Activated naive CD4-positive, alpha-beta T cell treated with anti-CD3 and anti-CD28 coated beads for 36 hours (primary cell): ENCODE measurements at regions not wholly inside any gene's neighbourhood (a gene's known extent, or its start where the extent isn't known, plus 50 kb on each side); places are given as distances from the start of the nearest gene placed in this dataset.

Experiments
- CTCF ChIA-PET: fragments of 350-600 bp; sonication (Branson Sonifier 250); formaldehyde crosslinking; loops from one replicate; lab custom pipeline; 2021; ENCODE audit warnings: antibody characterized with exemption; lab: Charles Lee
- DNase-seq: peaks from one replicate; pipeline ENCODE4 v3.0.0-alpha.2; 2020
- H3K27ac Mint-ChIP-seq: one replicate; pipeline ENCODE4 v1.8.0; 2021; ENCODE audit warnings: mild to moderate bottlenecking, mixed read lengths
- H3K27me3 Mint-ChIP-seq: one replicate; pipeline ENCODE4 v1.8.0; 2021; ENCODE audit warnings: low read depth, mixed read lengths
- H3K36me3 Mint-ChIP-seq: one replicate; pipeline ENCODE4 v1.8.0; 2021; ENCODE audit warnings: low read depth, mixed read lengths
- H3K4me1 Mint-ChIP-seq: one replicate; pipeline ENCODE4 v1.8.0; 2021; ENCODE audit warnings: low read depth, mixed read lengths
- H3K4me3 Mint-ChIP-seq: one replicate; pipeline ENCODE4 v1.8.0; 2021; ENCODE audit warnings: mild to moderate bottlenecking, moderate library complexity, mixed read lengths
- H3K9me3 Mint-ChIP-seq: one replicate; pipeline ENCODE4 v1.8.0; 2021; ENCODE audit warnings: mixed read lengths
- intact Hi-C: fragments of 100-400 bp; cut with micrococcal nuclease; formaldehyde crosslinking; loops from one replicate; pipeline ENCODE4 v1.15.1; 2023

DNA sequence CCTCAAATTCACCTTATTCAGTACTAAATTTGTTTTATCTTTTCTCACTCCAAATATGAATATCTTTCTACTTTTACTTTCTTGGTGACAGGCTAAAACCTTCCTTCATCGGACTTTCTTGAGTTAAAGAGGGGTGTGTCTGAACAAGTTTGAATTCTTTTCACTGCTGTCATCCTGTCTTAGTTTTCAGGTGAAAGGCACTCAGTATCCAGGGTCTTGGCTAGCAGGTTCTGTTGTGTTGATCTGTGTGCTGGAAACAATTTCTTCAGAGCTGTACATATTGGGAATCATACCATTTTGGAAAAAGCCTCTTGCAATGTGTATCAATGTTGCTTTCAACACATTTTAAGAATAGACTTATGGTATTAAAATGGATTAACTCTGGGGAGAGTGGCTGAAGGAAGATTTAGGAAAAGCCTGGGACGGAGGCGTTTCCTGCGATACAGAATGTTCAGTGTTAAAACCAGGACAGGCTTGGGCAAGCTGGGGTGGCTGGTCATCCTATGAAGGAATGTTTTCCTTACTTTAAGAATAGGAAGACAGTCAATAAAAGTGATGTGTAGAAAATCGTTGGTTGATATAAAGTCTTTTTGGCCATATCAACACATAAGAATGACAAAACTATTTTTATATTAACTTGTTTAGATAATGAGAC, 350.7 kb upstream of the SPRED2 start:
- peaks cover 2% of the 10 kb centered on the region for H3K9me3 Mint-ChIP-seq
- intact Hi-C loops: no loop called here
- DNase-seq: no peak
- H3K27me3 Mint-ChIP-seq: peaks cover 3% of the 10 kb centered on the region
- CTCF ChIA-PET: no interaction called here
- H3K27ac Mint-ChIP-seq: no peak overlapping the region
- no peaks in the 10 kb centered on the region for H3K4me1 Mint-ChIP-seq
- H3K4me3 Mint-ChIP-seq: no peak overlapping the region
- H3K36me3 Mint-ChIP-seq: no peaks in the 10 kb centered on the region

DNA sequence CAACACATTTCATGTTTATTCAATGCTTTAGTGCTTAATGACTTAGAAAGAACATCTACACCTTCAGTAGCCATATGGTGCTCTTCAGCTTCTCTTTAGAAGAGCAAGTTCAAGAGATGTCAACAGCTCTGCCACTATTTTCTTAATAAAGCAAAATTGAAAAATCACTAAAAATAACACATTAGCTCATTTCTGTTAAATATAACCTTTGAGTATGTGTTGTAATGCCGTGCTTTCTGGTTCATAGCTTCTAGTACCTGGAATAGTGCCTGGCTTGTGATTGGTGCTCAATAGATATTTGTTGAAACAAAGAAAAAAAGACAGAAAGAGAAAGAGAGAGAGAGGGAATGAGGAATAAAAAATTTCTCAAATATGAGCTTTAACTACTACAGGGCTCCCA, 349.8 kb upstream of the SPRED2 start:
- Mint-ChIP-seq H3K27ac (no peak overlapping the region), H3K4me1 (no peaks in the 10 kb centered on the region), H3K36me3 (no peaks in the 10 kb centered on the region), H3K27me3 (no peaks in the 10 kb centered on the region), H3K4me3 (no peak overlapping the region), H3K9me3 (peaks cover 2% of the 10 kb centered on the region)
- intact Hi-C loops: no loop called here
- DNase-seq: no peak
- CTCF ChIA-PET: no interaction called here

DNA sequence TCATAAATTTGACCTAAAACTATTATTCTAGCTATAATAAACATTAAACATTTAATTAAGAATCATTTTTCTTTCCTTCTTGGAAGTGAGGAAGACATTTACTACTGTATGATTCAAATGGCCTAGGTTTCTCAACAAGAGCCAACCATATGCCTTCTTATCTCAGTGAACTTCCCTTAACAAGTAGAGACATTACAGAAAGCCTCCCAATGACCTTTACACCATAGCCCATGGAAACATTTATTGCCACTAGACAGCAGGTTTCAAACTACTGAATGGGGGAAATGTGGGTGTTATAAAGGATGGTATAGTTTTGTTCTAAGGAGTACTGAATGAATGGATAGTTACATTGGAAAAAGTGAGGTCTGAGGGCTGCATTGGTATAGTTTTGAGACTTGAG, 349.4 kb upstream of the SPRED2 start:
- intact Hi-C loops: no loop called here
- H3K4me3 Mint-ChIP-seq: no peak overlapping the region
- H3K9me3 Mint-ChIP-seq: peaks cover 2% of the 10 kb centered on the region
- H3K27ac Mint-ChIP-seq: no peak overlapping the region
- H3K4me1 Mint-ChIP-seq: no peaks in the 10 kb centered on the region
- CTCF ChIA-PET: no interaction called here
- no peak for DNase-seq
- no peaks in the 10 kb centered on the region for H3K27me3 Mint-ChIP-seq
- H3K36me3 Mint-ChIP-seq: no peaks in the 10 kb centered on the region

DNA sequence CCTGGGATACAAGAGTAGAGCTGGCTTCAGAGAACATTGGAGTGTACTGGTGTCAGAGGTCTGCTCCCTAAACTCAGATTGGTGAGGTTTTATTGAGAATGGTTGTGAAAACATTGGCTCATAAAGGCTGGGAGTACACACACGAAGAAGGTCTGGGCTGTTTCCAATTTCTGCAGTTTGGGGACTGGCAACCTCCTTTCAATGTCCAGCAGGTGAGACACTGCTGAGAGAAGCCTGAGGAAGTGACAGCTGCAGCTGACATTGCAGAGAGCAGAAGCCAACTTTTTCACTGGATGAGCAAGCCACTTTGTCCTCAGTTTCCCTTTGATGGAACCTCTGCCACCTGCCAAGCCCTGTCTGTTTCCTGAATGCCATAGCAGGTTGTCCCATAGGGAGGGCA, 346.6 kb upstream of the SPRED2 start:
- CTCF ChIA-PET: no interaction called here
- Mint-ChIP-seq H3K27ac (no peak overlapping the region), H3K36me3 (no peaks in the 10 kb centered on the region), H3K4me3 (no peak overlapping the region), H3K9me3 (peaks cover 2% of the 10 kb centered on the region), H3K4me1 (no peaks in the 10 kb centered on the region), H3K27me3 (no peaks in the 10 kb centered on the region)
- DNase-seq: no peak
- intact Hi-C loops: no loop called here

DNA sequence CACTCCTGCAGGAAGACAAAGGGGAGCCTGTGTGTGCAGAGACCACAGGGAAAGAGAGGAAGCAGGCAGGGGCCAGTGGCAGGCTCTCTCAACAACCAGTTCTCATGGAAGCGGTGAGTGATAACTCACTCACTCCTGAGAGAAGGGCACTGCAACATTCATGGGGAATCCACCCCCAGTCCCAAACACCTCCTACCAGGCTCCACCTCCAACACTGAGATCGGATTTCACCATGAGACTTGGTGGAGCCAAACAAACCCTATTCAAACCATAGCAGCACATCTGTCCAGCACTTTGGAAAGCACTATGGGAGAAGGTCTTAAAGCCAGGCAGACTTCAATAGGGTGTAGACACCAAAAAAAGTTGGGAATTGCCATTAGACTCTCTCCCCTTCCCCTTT, 345.7 kb upstream of the SPRED2 start:
- intact Hi-C loops: no loop called here
- Mint-ChIP-seq H3K36me3 (no peaks in the 10 kb centered on the region), H3K4me3 (no peak overlapping the region), H3K27me3 (no peaks in the 10 kb centered on the region), H3K9me3 (peaks cover 2% of the 10 kb centered on the region), H3K27ac (no peak overlapping the region), H3K4me1 (no peaks in the 10 kb centered on the region)
- CTCF ChIA-PET: no interaction called here
- DNase-seq: no peak

DNA sequence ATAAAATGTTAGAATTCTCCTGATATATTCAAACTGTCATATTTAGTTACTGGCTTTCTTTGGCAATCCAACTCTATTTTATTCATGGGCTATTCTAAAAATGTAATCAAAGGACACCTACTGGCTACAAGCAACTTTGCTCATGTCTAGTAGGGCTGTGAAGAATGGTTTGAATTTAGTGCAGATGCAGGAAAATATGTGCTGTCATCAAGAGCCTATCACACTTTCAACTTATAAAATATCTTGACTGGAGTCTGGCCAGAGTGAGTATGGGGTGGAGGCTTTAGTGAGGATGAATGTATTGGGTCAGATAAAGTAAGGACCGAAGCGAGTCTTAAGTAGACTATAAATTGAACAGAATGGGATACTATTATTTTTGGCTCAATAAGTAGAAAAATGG, 343.4 kb upstream of the SPRED2 start:
- DNase-seq: no peak
- Mint-ChIP-seq H3K27ac (no peak overlapping the region), H3K4me1 (no peaks in the 10 kb centered on the region), H3K4me3 (no peak overlapping the region), H3K9me3 (peaks cover 2% of the 10 kb centered on the region), H3K27me3 (no peaks in the 10 kb centered on the region), H3K36me3 (no peaks in the 10 kb centered on the region)
- CTCF ChIA-PET: no interaction called here
- intact Hi-C loops: no loop called here

DNA sequence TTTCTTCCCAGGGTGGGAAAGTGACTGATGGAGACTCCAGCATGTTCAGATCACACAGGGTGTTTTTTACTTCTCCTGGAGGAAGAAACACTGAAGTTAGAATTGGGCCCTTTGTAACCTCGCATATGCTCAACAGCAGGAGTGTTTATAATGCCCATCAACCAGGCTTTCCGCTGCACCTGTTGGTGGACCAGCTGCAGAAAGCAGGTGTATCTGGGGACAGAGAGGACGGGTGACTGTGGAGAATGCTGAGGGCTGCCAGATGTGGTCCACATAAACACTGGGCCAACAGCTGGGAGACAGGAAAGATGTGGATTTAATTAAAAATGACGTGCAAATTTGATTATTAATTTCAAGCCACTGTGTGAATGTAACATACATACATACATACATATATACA, 335.5 kb upstream of the SPRED2 start:
- Mint-ChIP-seq H3K4me3 (no peak overlapping the region), H3K27ac (no peak overlapping the region), H3K9me3 (no peaks in the 10 kb centered on the region), H3K4me1 (no peaks in the 10 kb centered on the region), H3K27me3 (peaks cover 4% of the 10 kb centered on the region), H3K36me3 (no peaks in the 10 kb centered on the region)
- CTCF ChIA-PET: no interaction called here
- intact Hi-C loops: no loop called here
- no peak for DNase-seq

DNA sequence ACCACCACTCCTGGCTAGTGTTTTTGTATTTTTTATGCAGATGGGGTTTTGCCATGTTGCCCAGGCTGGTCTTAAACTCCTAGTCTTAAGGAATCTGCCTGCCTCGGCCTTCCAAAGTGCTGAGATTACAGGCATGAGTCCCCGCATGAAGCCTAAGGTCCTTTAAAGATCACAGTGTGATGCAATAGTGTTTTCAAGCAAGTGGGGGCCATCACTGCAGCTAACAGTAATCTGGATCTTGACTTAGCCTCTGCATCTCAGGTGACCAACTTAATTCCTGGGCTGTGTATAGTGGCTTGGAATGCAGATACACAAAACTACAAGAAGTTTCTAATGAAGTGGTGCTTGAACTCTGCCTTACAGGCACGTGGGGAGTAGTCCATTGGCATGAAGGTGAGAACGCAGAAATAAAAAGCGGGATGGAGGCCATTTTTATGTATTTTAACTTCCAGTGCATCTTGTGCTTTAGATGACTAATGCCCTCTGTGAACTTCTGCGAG, 334.4 kb upstream of the SPRED2 start:
- no peaks in the 10 kb centered on the region for H3K9me3 Mint-ChIP-seq
- H3K27ac Mint-ChIP-seq: no peak overlapping the region
- intact Hi-C loops: no loop called here
- H3K27me3 Mint-ChIP-seq: peaks cover 4% of the 10 kb centered on the region
- CTCF ChIA-PET: no interaction called here
- no peak for DNase-seq
- H3K4me3 Mint-ChIP-seq: no peak overlapping the region
- no peaks in the 10 kb centered on the region for H3K36me3 Mint-ChIP-seq
- H3K4me1 Mint-ChIP-seq: no peaks in the 10 kb centered on the region

DNA sequence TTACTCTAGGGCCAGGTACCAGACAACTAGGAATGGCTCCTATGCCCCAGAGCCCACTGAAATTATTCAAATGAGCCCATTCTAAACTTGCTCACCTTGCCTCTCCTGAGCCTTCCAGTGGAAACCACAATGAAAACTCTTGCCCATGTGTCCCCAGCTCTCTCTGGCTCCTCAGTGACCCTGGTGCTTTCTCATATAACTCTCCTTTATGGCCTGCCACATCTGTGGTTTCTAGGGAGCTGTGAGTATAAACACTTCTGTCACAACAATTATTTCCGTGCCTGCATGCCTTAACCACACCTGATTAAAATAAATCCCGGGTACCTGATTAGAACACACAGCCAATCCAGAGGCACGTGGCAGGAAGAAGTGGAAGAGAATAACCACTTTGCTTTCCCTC, 333.0 kb upstream of the SPRED2 start:
- Mint-ChIP-seq H3K4me3 (no peak overlapping the region), H3K27ac (peak overlapping the region; percentile 17), H3K9me3 (no peaks in the 10 kb centered on the region), H3K27me3 (peaks cover 4% of the 10 kb centered on the region), H3K36me3 (no peaks in the 10 kb centered on the region), H3K4me1 (no peaks in the 10 kb centered on the region)
- CTCF ChIA-PET: no interaction called here
- no peak for DNase-seq
- intact Hi-C loops: no loop called here

DNA sequence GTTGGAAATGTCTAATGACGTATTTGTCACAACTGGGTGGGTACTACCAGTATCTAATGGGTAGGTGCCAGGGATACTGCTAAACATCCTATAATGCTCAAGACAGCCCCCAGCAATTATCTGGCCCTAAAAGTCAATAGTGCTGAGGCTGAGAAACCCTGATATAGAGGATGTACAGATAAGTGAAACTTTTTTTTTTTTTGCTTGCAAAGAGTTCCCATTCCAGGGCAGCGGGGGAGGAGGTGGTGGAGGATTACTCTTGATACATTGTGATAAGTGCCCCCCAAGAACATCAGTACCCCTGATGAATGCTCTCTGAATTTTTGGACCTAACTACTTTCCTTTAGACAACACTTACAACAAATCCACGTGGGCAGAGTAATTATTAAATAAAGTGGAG, 329.7 kb upstream of the SPRED2 start:
- Mint-ChIP-seq H3K4me1 (no peaks in the 10 kb centered on the region), H3K27me3 (peaks cover 4% of the 10 kb centered on the region), H3K9me3 (no peaks in the 10 kb centered on the region), H3K36me3 (no peaks in the 10 kb centered on the region), H3K27ac (no peak overlapping the region), H3K4me3 (no peak overlapping the region)
- intact Hi-C loops: no loop called here
- DNase-seq: no peak
- CTCF ChIA-PET: no interaction called here

DNA sequence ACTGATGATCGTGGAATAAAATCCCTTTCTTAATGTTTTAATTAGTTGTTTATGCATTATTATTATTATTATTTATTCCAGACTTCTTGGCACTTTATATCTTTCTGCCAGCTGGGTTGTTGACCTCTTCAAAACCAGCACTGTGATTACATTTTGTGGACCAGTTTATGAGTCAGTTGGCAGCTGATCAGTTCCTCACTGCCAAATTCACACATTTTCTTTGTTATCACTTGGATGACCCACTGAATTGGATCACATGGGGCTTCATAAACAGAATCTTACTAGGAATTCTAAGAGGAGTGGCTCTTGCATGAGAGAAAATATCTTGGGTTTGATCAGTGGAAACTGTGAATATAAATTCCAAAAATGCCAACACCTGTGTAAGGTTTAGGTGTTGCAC, 321.8 kb upstream of the SPRED2 start:
- DNase-seq: no peak
- CTCF ChIA-PET: interaction anchor here (0.7 kb wide), 1 partner anchor 280 kb away, joined by 3 read pairs; no protein-coding TSS in a partner anchor
- intact Hi-C loops: no loop called here
- Mint-ChIP-seq H3K36me3 (no peaks in the 10 kb centered on the region), H3K27me3 (no peaks in the 10 kb centered on the region), H3K27ac (no peak overlapping the region), H3K4me3 (no peak overlapping the region), H3K9me3 (peaks cover 2% of the 10 kb centered on the region), H3K4me1 (no peaks in the 10 kb centered on the region)

DNA sequence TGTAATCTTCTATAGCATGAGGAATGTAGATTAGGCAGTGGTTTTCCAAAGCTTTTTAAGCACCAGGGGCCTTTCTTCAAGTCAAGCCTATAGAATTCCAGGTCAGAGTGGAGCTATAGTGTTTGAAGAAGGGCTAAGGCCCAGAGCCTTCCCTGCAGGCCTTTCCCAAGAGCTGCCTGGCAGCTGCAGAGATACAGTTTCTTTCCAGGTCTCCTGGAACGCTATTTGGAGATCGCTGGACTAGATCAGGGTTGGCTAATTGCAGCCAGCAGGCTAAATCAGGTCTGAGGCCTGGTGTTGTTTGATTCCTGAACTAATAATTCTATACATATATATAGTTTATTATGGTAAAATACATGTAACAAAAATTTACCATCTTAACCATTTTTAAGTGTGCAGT, 319.0 kb upstream of the SPRED2 start:
- CTCF ChIA-PET: no interaction called here
- no peak overlapping the region for H3K27ac Mint-ChIP-seq
- no peaks in the 10 kb centered on the region for H3K36me3 Mint-ChIP-seq
- H3K9me3 Mint-ChIP-seq: peaks cover 2% of the 10 kb centered on the region
- no peaks in the 10 kb centered on the region for H3K27me3 Mint-ChIP-seq
- intact Hi-C loops: no loop called here
- no peak overlapping the region for H3K4me3 Mint-ChIP-seq
- no peaks in the 10 kb centered on the region for H3K4me1 Mint-ChIP-seq
- no peak for DNase-seq

DNA sequence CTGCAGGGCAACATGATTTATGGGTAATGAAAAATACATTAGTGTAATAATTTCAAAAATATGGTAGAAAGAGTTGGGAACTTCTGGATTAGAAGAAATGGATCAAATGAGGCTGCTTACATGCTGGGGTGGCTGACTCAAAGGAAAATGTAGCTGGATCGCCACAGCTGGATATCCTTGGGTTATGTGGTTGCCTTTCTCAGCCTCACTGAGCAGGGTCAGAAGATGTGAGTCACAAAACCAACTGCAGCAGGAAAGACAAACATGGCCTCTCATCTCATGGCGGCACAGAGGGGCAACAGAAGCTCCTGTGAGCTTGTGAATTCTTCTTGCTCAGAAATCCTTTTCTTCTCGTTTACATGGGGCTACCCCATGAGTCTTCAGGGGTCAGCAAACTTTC, 317.1 kb upstream of the SPRED2 start:
- CTCF ChIA-PET: interaction anchor here (1.1 kb wide), 1 partner anchor 109 kb away, joined by 3 read pairs; no protein-coding TSS in a partner anchor
- H3K4me3 Mint-ChIP-seq: no peak overlapping the region
- no peak for DNase-seq
- intact Hi-C loops: no loop called here
- peaks cover 2% of the 10 kb centered on the region for H3K9me3 Mint-ChIP-seq
- H3K36me3 Mint-ChIP-seq: no peaks in the 10 kb centered on the region
- H3K27ac Mint-ChIP-seq: no peak overlapping the region
- peaks cover 6% of the 10 kb centered on the region for H3K27me3 Mint-ChIP-seq
- no peaks in the 10 kb centered on the region for H3K4me1 Mint-ChIP-seq
